ENCODE measurements at regions not wholly inside any gene's neighbourhood (a gene's known extent, or its start where the extent isn't known, plus 50 kb on each side); places are given as distances from the start of the nearest gene placed in this dataset.

GRCh38 chr4:53793096-53793495 is 201.8 kb upstream of the LNX1 start:
- H3K79me2 ChIP-seq (ENCODE audit: low read length), result no peaks in the 10 kb centered on the region
- no peak overlapping the region for H3K4me2 ChIP-seq (ENCODE audit: low read depth, low read length)
- H2AFZ ChIP-seq (ENCODE audit: low read length), result no peak overlapping the region
- no peaks in the 10 kb centered on the region for H3F3A ChIP-seq (ENCODE audit: insufficient read depth, low read length)
- no peaks in the 10 kb centered on the region for H3K9me2 ChIP-seq (replicated peaks; ENCODE audit: insufficient read depth, low read length)
- no peaks in the 10 kb centered on the region for H4K20me1 ChIP-seq (ENCODE audit: insufficient read depth, low read length)
- no peak overlapping the region for H3K9ac ChIP-seq (ENCODE audit: low read length)
- TF ChIP-seq EZH2phosphoT487 (IDR thresholded peaks at IDR 0.05; ENCODE audit: low read length), result no peak
- no peak for TF ChIP-seq EZH2 (optimal IDR thresholded peaks at IDR 0.05; ENCODE audit: low read depth, low read length)
- no peak for TF ChIP-seq CTCF (IDR thresholded peaks at IDR 0.05; ENCODE audit: low read length)
- H3K27me3 ChIP-seq (replicated peaks; ENCODE audit: insufficient read depth, low read length), result no peaks in the 10 kb centered on the region
- no peaks in the 10 kb centered on the region for H3K4me1 ChIP-seq (ENCODE audit: low read length)
- DNase-seq, result no peak
- H3K36me3 ChIP-seq (replicated peaks; ENCODE audit: insufficient read depth, low read length), result no peaks in the 10 kb centered on the region
- no peak overlapping the region for H3K27ac ChIP-seq (ENCODE audit: low read length)
- H3K4me3 ChIP-seq (ENCODE audit: low read length), result no peak overlapping the region
- no peaks in the 10 kb centered on the region for H3K9me3 ChIP-seq (replicated peaks; ENCODE audit: insufficient read depth, low read length)

GRCh38 chr4:53790286-53790685 is 199.0 kb upstream of the LNX1 start:
- Histone ChIP-seq H3K4me1 (ENCODE audit: low read length) (no peaks in the 10 kb centered on the region), H3K9me3 (replicated peaks; ENCODE audit: insufficient read depth, low read length) (no peaks in the 10 kb centered on the region), H3K9me2 (replicated peaks; ENCODE audit: insufficient read depth, low read length) (no peaks in the 10 kb centered on the region), H4K20me1 (ENCODE audit: insufficient read depth, low read length) (no peaks in the 10 kb centered on the region), H3F3A (ENCODE audit: insufficient read depth, low read length) (no peaks in the 10 kb centered on the region), H2AFZ (ENCODE audit: low read length) (no peak overlapping the region), H3K27ac (ENCODE audit: low read length) (no peak overlapping the region), H3K4me2 (ENCODE audit: low read depth, low read length) (no peak overlapping the region), H3K27me3 (replicated peaks; ENCODE audit: insufficient read depth, low read length) (no peaks in the 10 kb centered on the region), H3K79me2 (ENCODE audit: low read length) (no peaks in the 10 kb centered on the region), H3K9ac (ENCODE audit: low read length) (no peak overlapping the region), H3K36me3 (replicated peaks; ENCODE audit: insufficient read depth, low read length) (no peaks in the 10 kb centered on the region), H3K4me3 (ENCODE audit: low read length) (no peak overlapping the region)
- no peak for DNase-seq
- no peak for TF ChIP-seq EZH2 (optimal IDR thresholded peaks at IDR 0.05; ENCODE audit: low read depth, low read length)
- TF ChIP-seq EZH2phosphoT487 (IDR thresholded peaks at IDR 0.05; ENCODE audit: low read length), result no peak
- TF ChIP-seq CTCF (IDR thresholded peaks at IDR 0.05; ENCODE audit: low read length), result no peak

GRCh38 chr4:53788621-53789020 is 197.3 kb upstream of the LNX1 start:
- H3K9me2 ChIP-seq (replicated peaks; ENCODE audit: insufficient read depth, low read length), result no peaks in the 10 kb centered on the region
- no peak overlapping the region for H3K27ac ChIP-seq (ENCODE audit: low read length)
- no peaks in the 10 kb centered on the region for H3K79me2 ChIP-seq (ENCODE audit: low read length)
- H3K9ac ChIP-seq (ENCODE audit: low read length), result no peak overlapping the region
- no peaks in the 10 kb centered on the region for H3K27me3 ChIP-seq (replicated peaks; ENCODE audit: insufficient read depth, low read length)
- no peaks in the 10 kb centered on the region for H3F3A ChIP-seq (ENCODE audit: insufficient read depth, low read length)
- H2AFZ ChIP-seq (ENCODE audit: low read length), result no peak overlapping the region
- no peaks in the 10 kb centered on the region for H3K4me1 ChIP-seq (ENCODE audit: low read length)
- H3K4me3 ChIP-seq (ENCODE audit: low read length), result no peak overlapping the region
- DNase-seq, result no peak
- TF ChIP-seq EZH2phosphoT487 (IDR thresholded peaks at IDR 0.05; ENCODE audit: low read length), result no peak
- TF ChIP-seq CTCF (IDR thresholded peaks at IDR 0.05; ENCODE audit: low read length), result no peak
- no peak for TF ChIP-seq EZH2 (optimal IDR thresholded peaks at IDR 0.05; ENCODE audit: low read depth, low read length)
- H3K4me2 ChIP-seq (ENCODE audit: low read depth, low read length), result no peak overlapping the region
- no peaks in the 10 kb centered on the region for H3K36me3 ChIP-seq (replicated peaks; ENCODE audit: insufficient read depth, low read length)
- H3K9me3 ChIP-seq (replicated peaks; ENCODE audit: insufficient read depth, low read length), result no peaks in the 10 kb centered on the region
- no peaks in the 10 kb centered on the region for H4K20me1 ChIP-seq (ENCODE audit: insufficient read depth, low read length)
